Transverse colon (tissue), 4 donors: ENCODE measurements at regions not wholly inside any gene's neighbourhood (a gene's known extent, or its start where the extent isn't known, plus 50 kb on each side); places are given as distances from the start of the nearest gene placed in this dataset.

Experiments used
- DNase-seq: peaks from one replicate; pipeline ENCODE4 v3.0.0-alpha.2; 2019
- H3K27ac ChIP-seq, 4 donors: fragments of 200-600 bp; sonication (generic); 2 replicates each; pipeline ENCODE4 v1.5.1; 2016 to 2018; ENCODE audit warnings: inconsistent platforms in 4 of 4
- H3K27me3 ChIP-seq: fragments of 200-600 bp; sonication (generic); 2 replicates; pipeline ENCODE4 v1.5.1; 2017; ENCODE audit warnings: inconsistent platforms
- H3K36me3 ChIP-seq, 4 donors: fragments of 200-600 bp; sonication (generic); 2 replicates each; pipeline ENCODE4 v1.5.1; 2017 to 2019; ENCODE audit warnings: inconsistent platforms in 4 of 4
- H3K4me1 ChIP-seq, 4 donors: fragments of 200-600 bp; sonication (generic); 2 replicates each; pipeline ENCODE4 v1.5.1; 2017 to 2020; ENCODE audit warnings: inconsistent platforms in 4 of 4
- H3K4me3 ChIP-seq, 4 donors: fragments of 200-600 bp; sonication (generic); 1 replicate in 1 of 4; 2 replicates in 3 of 4; pipeline versions ENCODE4 v1.5.1 to v1.6.1; 2017 to 2019; ENCODE audit warnings: inconsistent platforms in 4 of 4
- H3K9me3 ChIP-seq, 2 donors: fragments of 200-600 bp; sonication (generic); 2 replicates each; pipeline ENCODE4 v1.5.1; 2017 to 2019; ENCODE audit warnings: inconsistent platforms in 2 of 2
- CTCF ChIP-seq, 5 experiments: fragments of 200-600 bp in 3 of 5; fragments of 450-650 bp in 2 of 5; sonication (generic) in 3 of 5; IDR thresholded peaks; 1 replicate in 2 of 5; 2 replicates in 3 of 5; pipeline ENCODE4 v1.5.1; 2016 to 2017; ENCODE audit warnings: antibody characterized with exemption in 5 of 5, inconsistent platforms in 3 of 5, mild to moderate bottlenecking in 2 of 5, moderate library complexity in 1 of 5
- EP300 ChIP-seq: sonication (generic); formaldehyde crosslinking; IDR thresholded peaks from one replicate; pipeline ENCODE4 v1.6.1; 2017; ENCODE audit warnings: antibody characterized with exemption, low read depth
- POLR2A ChIP-seq: fragments of 450-650 bp; IDR thresholded peaks from one replicate; pipeline ENCODE4 v1.6.1; 2016; ENCODE audit warnings: antibody characterized with exemption, mild to moderate bottlenecking, moderate library complexity
- POLR2AphosphoS5 ChIP-seq, 3 donors: sonication (generic); formaldehyde crosslinking; IDR thresholded peaks; one replicate each; pipeline ENCODE4 v1.6.1; 2016; ENCODE audit warnings: antibody characterized with exemption in 3 of 3
- WGBS, 2 donors: methylation state at CpG; one replicate each; pipeline ENCODE4 v1.1.5; 2018; ENCODE audit warnings: low coverage in 1 of 2; 5-methylcytosine and 5-hydroxymethylcytosine counted together
- in situ Hi-C, 4 donors: fragments of 200-750 bp; cut with MboI; loops; one replicate each; pipeline versions ENCODE4 v1.15.0 to v1.15.1; 2017; ENCODE audit warnings: low sequenced_read_pairs in 3 of 4, low pct_ligation_motif_present in 1 of 4, low pct_unique_long_range_greater_than_20kb in 1 of 4
- intact Hi-C: fragments of 100-400 bp; cut with DNase I; formaldehyde crosslinking; loops from one replicate; pipeline ENCODE4 v1.15.1; 2023; ENCODE audit warnings: low total_unique reads

GRCh38 chr6:126797981-126798380 lies 320.5 kb upstream of the RSPO3 start:
- Histone ChIP-seq H3K4me1 (no peaks in the 10 kb centered on the region), H3K36me3 (no peaks in the 10 kb centered on the region), H3K27me3 (no peaks in the 10 kb centered on the region), H3K27ac (no peak overlapping the region), H3K9me3 (no peaks in the 10 kb centered on the region), H3K4me3 (no peak overlapping the region)
- no peak for DNase-seq
- in situ Hi-C loops = no loop called here
- TF ChIP-seq POLR2A = no peak
- no peak for TF ChIP-seq POLR2AphosphoS5 (IDR thresholded peaks at IDR 0.05)
- no peak for TF ChIP-seq CTCF (IDR thresholded peaks at IDR 0.05)
- TF ChIP-seq EP300 = no peak
- intact Hi-C loops = no loop called here
- WGBS, 2 donors = 64 to 77% methylated on average over 2 of the region's 2 CpGs

- TF ChIP-seq CTCF (IDR thresholded peaks at IDR 0.05) (no peak), POLR2AphosphoS5 (IDR thresholded peaks at IDR 0.05) (no peak), EP300 (no peak), POLR2A (no peak)
- H3K36me3 ChIP-seq = no peaks in the 10 kb centered on the region
- no peak overlapping the region for H3K4me3 ChIP-seq
- no peaks in the 10 kb centered on the region for H3K4me1 ChIP-seq
- H3K27ac ChIP-seq = no peak overlapping the region
- no peaks in the 10 kb centered on the region for H3K27me3 ChIP-seq
- intact Hi-C loops = loop anchor here (10.0 kb wide), 2 partner anchors 61 to 461 kb away; partner anchors contain the start of gene RNF146
- whole genome bisulfite sequencing, 2 donors = 57 to 85% methylated on average over 3 of the region's 3 CpGs
- no peaks in the 10 kb centered on the region for H3K9me3 ChIP-seq
- in situ Hi-C loops = no loop called here
- no peak for DNase-seq
These were observed 314.7 kb upstream of the RSPO3 start for GRCh38 chr6:126803769-126804168.

GRCh38 chr6:126804332-126805064 lies 314.0 kb upstream of the RSPO3 start:
- intact Hi-C loops = loop anchor here (10.0 kb wide), 2 partner anchors 60 to 460 kb away; partner anchors contain the start of gene RNF146
- Histone ChIP-seq H3K9me3 (no peaks in the 10 kb centered on the region), H3K27ac (no peak overlapping the region), H3K36me3 (no peaks in the 10 kb centered on the region), H3K4me3 (no peak overlapping the region), H3K4me1 (no peaks in the 10 kb centered on the region), H3K27me3 (no peaks in the 10 kb centered on the region)
- 50 to 64% methylated on average over 5 of the region's 5 CpGs for WGBS, 2 donors
- DNase-seq = no peak
- TF ChIP-seq POLR2A (no peak), CTCF (IDR thresholded peaks at IDR 0.05) (peak; percentile 39 to 64 (median 57))
- in situ Hi-C loops = no loop called here

GRCh38 chr6:126805861-126806260 lies 312.6 kb upstream of the RSPO3 start:
- no peak overlapping the region for H3K4me3 ChIP-seq
- H3K27ac ChIP-seq = no peak overlapping the region
- no peaks in the 10 kb centered on the region for H3K27me3 ChIP-seq
- DNase-seq = no peak
- no peaks in the 10 kb centered on the region for H3K36me3 ChIP-seq
- H3K9me3 ChIP-seq = no peaks in the 10 kb centered on the region
- no peaks in the 10 kb centered on the region for H3K4me1 ChIP-seq
- intact Hi-C loops = loop anchor here (10.0 kb wide), 2 partner anchors 59 to 459 kb away; partner anchors contain the start of gene RNF146
- TF ChIP-seq POLR2AphosphoS5 (IDR thresholded peaks at IDR 0.05) (no peak), CTCF (IDR thresholded peaks at IDR 0.05) (no peak), POLR2A (no peak), EP300 (no peak)
- WGBS, 2 donors = 58 to 60% methylated on average over 1 of the region's 1 CpG
- in situ Hi-C loops = no loop called here
